Astrocyte (in vitro differentiated cells and primary cell): ENCODE measurements at regions not wholly inside any gene's neighbourhood (a gene's known extent, or its start where the extent isn't known, plus 50 kb on each side); places are given as distances from the start of the nearest gene placed in this dataset.

Experiments
- DNase-seq: peaks from one replicate; pipeline ENCODE4 v3.0.0-alpha.2; 2010; ENCODE audit warnings: low read depth
- FAIRE-seq: peaks from 2 replicates; lab custom pipeline; 2011; peaks lifted over from hg19 to GRCh38; lab: Jason Lieb, UNC
- H2AFZ ChIP-seq: 2 replicates; pipeline ENCODE4 v1.6.0; 2012; ENCODE audit warnings: low read depth, low read length, inconsistent platforms
- H3K27ac ChIP-seq: 2 replicates; pipeline ENCODE4 v1.5.1; 2011; ENCODE audit warnings: low read depth, low read length, inconsistent platforms
- H3K27me3 ChIP-seq: 2 replicates; pipeline ENCODE4 v1.6.0; 2011; ENCODE audit warnings: low read length, inconsistent platforms; ENCODE audit not compliant: insufficient read depth
- H3K36me3 ChIP-seq: 2 replicates; pipeline ENCODE4 v1.5.1; 2011; ENCODE audit warnings: low read length, inconsistent platforms; ENCODE audit not compliant: insufficient read depth
- H3K4me1 ChIP-seq: 2 replicates; pipeline ENCODE4 v1.5.1; 2011; ENCODE audit warnings: low read length, inconsistent platforms; ENCODE audit not compliant: insufficient read depth
- H3K4me2 ChIP-seq: 2 replicates; pipeline ENCODE4 v1.6.0; 2012; ENCODE audit warnings: low read length, inconsistent platforms
- H3K4me3 ChIP-seq: 2 replicates; pipeline ENCODE4 v1.5.1; 2011; ENCODE audit warnings: low read depth, mild to moderate bottlenecking, low read length, inconsistent platforms; ENCODE audit not compliant: insufficient read depth
- H3K79me2 ChIP-seq: 2 replicates; pipeline ENCODE4 v1.6.0; 2012; ENCODE audit warnings: mild to moderate bottlenecking, low read length, inconsistent platforms; ENCODE audit not compliant: insufficient read depth
- H3K9ac ChIP-seq: 2 replicates; pipeline ENCODE4 v1.6.0; 2012; ENCODE audit warnings: mild to moderate bottlenecking, low read length, inconsistent platforms
- H3K9me3 ChIP-seq: 2 replicates; pipeline ENCODE4 v1.5.1; 2012; ENCODE audit warnings: low read depth, mild to moderate bottlenecking, low read length, inconsistent platforms; ENCODE audit not compliant: insufficient read depth
- H4K20me1 ChIP-seq: 2 replicates; pipeline ENCODE4 v1.6.0; 2012; ENCODE audit warnings: low read length, inconsistent platforms; ENCODE audit not compliant: insufficient read depth
- H3K27ac Mint-ChIP-seq: one replicate; pipeline ENCODE4 v1.8.0; 2021; ENCODE audit warnings: mild to moderate bottlenecking, mixed read lengths; ENCODE audit not compliant: unreplicated experiment
- H3K27me3 Mint-ChIP-seq: one replicate; pipeline ENCODE4 v1.8.0; 2021; ENCODE audit warnings: low read depth, mixed read lengths; ENCODE audit not compliant: unreplicated experiment
- H3K36me3 Mint-ChIP-seq: one replicate; pipeline ENCODE4 v1.8.0; 2021; ENCODE audit warnings: low read depth, mixed read lengths; ENCODE audit not compliant: unreplicated experiment
- H3K4me1 Mint-ChIP-seq: one replicate; pipeline ENCODE4 v1.8.0; 2021; ENCODE audit warnings: low read depth, mixed read lengths; ENCODE audit not compliant: unreplicated experiment
- H3K4me3 Mint-ChIP-seq: one replicate; pipeline ENCODE4 v1.8.0; 2021; ENCODE audit warnings: mild to moderate bottlenecking, moderate library complexity, mixed read lengths; ENCODE audit not compliant: unreplicated experiment
- H3K9me3 Mint-ChIP-seq: one replicate; pipeline ENCODE4 v1.8.0; 2021; ENCODE audit warnings: mild to moderate bottlenecking, mixed read lengths; ENCODE audit not compliant: unreplicated experiment
- CTCF ChIP-seq: IDR thresholded peaks from 2 replicates; pipeline ENCODE4 v1.5.1; 2011; ENCODE audit warnings: low read depth, mild to moderate bottlenecking, inconsistent platforms, low read length, moderate library complexity; ENCODE audit not compliant: insufficient read depth
- EZH2 ChIP-seq: IDR thresholded peaks from 2 replicates; pipeline ENCODE4 v1.6.1; 2012; ENCODE audit warnings: mild to moderate bottlenecking, low read length, inconsistent platforms; ENCODE audit not compliant: insufficient read depth

DNA sequence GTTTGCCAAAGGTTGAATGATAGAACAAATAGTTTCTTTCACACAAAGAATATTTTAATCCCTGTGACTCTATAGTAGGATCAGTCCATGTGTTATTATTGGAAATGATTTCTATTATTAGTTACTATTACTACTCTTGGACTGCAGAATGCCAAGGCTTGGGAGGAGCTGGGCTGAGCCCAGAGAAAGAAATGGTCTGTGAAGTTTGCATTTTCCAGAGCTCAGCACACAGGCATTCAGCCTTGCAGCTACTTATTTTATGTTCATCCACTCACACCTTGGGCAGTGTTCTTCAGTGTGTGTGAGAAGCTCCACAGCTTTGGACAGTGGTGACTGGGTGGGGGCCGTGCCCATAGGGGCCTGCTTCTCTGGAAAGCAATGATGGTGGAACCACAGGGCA is 583.1 kb downstream of the CCDC171 start:
- TF ChIP-seq EZH2: no peak
- Histone ChIP-seq H3K79me2 (no peaks in the 10 kb centered on the region), H3K4me3 (no peak overlapping the region), H3K27me3 (no peaks in the 10 kb centered on the region), H3K9me3 (no peaks in the 10 kb centered on the region), H4K20me1 (no peaks in the 10 kb centered on the region), H3K4me2 (peak overlapping the region; percentile 29), H2AFZ (no peak overlapping the region), H3K27ac (peak overlapping the region; percentile 87), H3K9ac (peak overlapping the region; percentile 74), H3K36me3 (no peaks in the 10 kb centered on the region), H3K4me1 (peaks cover 64% of the 10 kb centered on the region)
- Mint-ChIP-seq H3K27ac (no peak overlapping the region), H3K27me3 (no peaks in the 10 kb centered on the region), H3K9me3 (no peaks in the 10 kb centered on the region), H3K4me1 (peaks cover 49% of the 10 kb centered on the region), H3K36me3 (no peaks in the 10 kb centered on the region), H3K4me3 (no peak overlapping the region)
- FAIRE-seq: no peak
- no peak for DNase-seq

DNA sequence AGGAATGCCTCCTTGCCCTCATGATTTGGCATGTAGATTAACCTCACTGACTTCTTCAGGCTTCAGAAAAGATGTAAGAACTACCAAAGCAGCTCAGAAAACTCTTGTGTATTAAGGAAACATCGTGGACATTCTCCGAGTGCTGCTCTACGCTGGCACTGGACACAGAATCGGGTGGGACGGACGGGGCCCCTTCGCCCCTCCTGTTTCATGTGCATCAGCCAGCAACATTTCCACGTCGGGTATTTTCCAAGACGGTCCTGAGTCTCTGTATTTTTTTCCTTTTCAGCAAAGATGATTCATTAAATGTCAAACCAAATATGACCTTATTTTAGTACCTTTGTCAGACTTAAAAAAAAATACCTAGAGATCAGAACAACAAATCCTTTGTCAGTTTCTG is 583.6 kb downstream of the CCDC171 start:
- Histone ChIP-seq H3K27ac (peak overlapping the region; percentile 87), H3K4me2 (peak overlapping the region; percentile 29), H3K27me3 (no peaks in the 10 kb centered on the region), H3K9me3 (no peaks in the 10 kb centered on the region), H3K36me3 (no peaks in the 10 kb centered on the region), H3K9ac (peak overlapping the region; percentile 74), H2AFZ (no peak overlapping the region), H3K4me1 (peaks cover 64% of the 10 kb centered on the region), H3K4me3 (no peak overlapping the region), H4K20me1 (no peaks in the 10 kb centered on the region), H3K79me2 (no peaks in the 10 kb centered on the region)
- TF ChIP-seq EZH2: no peak
- TF ChIP-seq CTCF: no peak
- Mint-ChIP-seq H3K36me3 (no peaks in the 10 kb centered on the region), H3K27me3 (no peaks in the 10 kb centered on the region), H3K9me3 (no peaks in the 10 kb centered on the region), H3K4me1 (peaks cover 49% of the 10 kb centered on the region), H3K27ac (peak overlapping the region; percentile 38), H3K4me3 (no peak overlapping the region)
- no peak for FAIRE-seq
- no peak for DNase-seq

GRCh38 chr9:16136961-16137360 is 584.1 kb downstream of the CCDC171 start:
- FAIRE-seq (no peak), DNase-seq (peak; percentile 97)
- no peak overlapping the region for H3K4me3 ChIP-seq
- Mint-ChIP-seq H3K27me3 (no peaks in the 10 kb centered on the region), H3K27ac (peak overlapping the region; percentile 60), H3K9me3 (no peaks in the 10 kb centered on the region), H3K4me3 (no peak overlapping the region), H3K4me1 (peaks cover 44% of the 10 kb centered on the region), H3K36me3 (no peaks in the 10 kb centered on the region)
- H3K36me3 ChIP-seq: no peaks in the 10 kb centered on the region
- no peaks in the 10 kb centered on the region for H4K20me1 ChIP-seq
- H2AFZ ChIP-seq: no peak overlapping the region
- H3K27ac ChIP-seq: peak overlapping the region; percentile 87
- TF ChIP-seq EZH2 (no peak), CTCF (no peak)
- peak overlapping the region; percentile 29 for H3K4me2 ChIP-seq
- H3K79me2 ChIP-seq: no peaks in the 10 kb centered on the region
- H3K4me1 ChIP-seq: peaks cover 64% of the 10 kb centered on the region
- H3K9me3 ChIP-seq: no peaks in the 10 kb centered on the region
- H3K27me3 ChIP-seq: no peaks in the 10 kb centered on the region
- H3K9ac ChIP-seq: peak overlapping the region; percentile 74
